Panc1 (cell line): ENCODE measurements at regions not wholly inside any gene's neighbourhood (a gene's known extent, or its start where the extent isn't known, plus 50 kb on each side); places are given as distances from the start of the nearest gene placed in this dataset.

Experiments
- ATAC-seq: fragments of 200-7000 bp; cut with Tn5 transposase; 2 replicates; pipeline ENCODE4 v1.9.1; 2020; ENCODE audit warnings: mild to moderate bottlenecking, moderate library complexity
- BruUV-seq: library from RNA; stranded (reverse); fragments of 400-500 nt; replicated peaks from 2 replicates; lab custom pipeline; 2021; lab: Mats Ljungman, UMichigan
- CTCF ChIA-PET: fragments of 300-600 bp; sonication (Branson Sonifier 250); formaldehyde crosslinking; loops from one replicate; lab custom pipeline; 2022; ENCODE audit warnings: antibody characterized with exemption; lab: Charles Lee
- POLR2A ChIA-PET: fragments of 300-600 bp; sonication (Branson Sonifier 250); formaldehyde crosslinking; loops from one replicate; lab custom pipeline; 2022; ENCODE audit warnings: antibody characterized with exemption; lab: Charles Lee
- DNase-seq: peaks from one replicate; pipeline ENCODE4 v3.0.0-alpha.2; 2010; ENCODE audit warnings: low read depth, low spot score
- H3K27ac ChIP-seq: 2 replicates; pipeline ENCODE4 v1.5.1; 2011; ENCODE audit warnings: mild to moderate bottlenecking, low read length, inconsistent platforms
- H3K27me3 ChIP-seq: fragments of 200-500 bp; sonication (Bioruptor generic); 2 replicates; pipeline ENCODE4 v1.6.0; 2014; ENCODE audit warnings: low read length, inconsistent platforms; ENCODE audit not compliant: control insufficient read depth, insufficient read depth
- H3K36me3 ChIP-seq: fragments of 200-500 bp; sonication (Bioruptor generic); 2 replicates; pipeline ENCODE4 v1.5.1; 2014; ENCODE audit warnings: inconsistent platforms, mild to moderate bottlenecking, low read length, moderate library complexity; ENCODE audit not compliant: control insufficient read depth, insufficient read depth
- H3K4me1 ChIP-seq: 2 replicates; pipeline ENCODE4 v1.5.1; 2011; ENCODE audit warnings: inconsistent platforms, mild to moderate bottlenecking, low read length, moderate library complexity; ENCODE audit not compliant: control insufficient read depth, insufficient read depth
- H3K4me3 ChIP-seq, 2 experiments: 2 replicates each; pipeline ENCODE4 v1.5.1; 2011 to 2012; ENCODE audit warnings: low read depth in 2 of 2, low read length in 2 of 2, mild to moderate bottlenecking in 2 of 2, inconsistent platforms in 1 of 2, moderate library complexity in 1 of 2
- H3K9me3 ChIP-seq: fragments of 200-500 bp; sonication (Bioruptor generic); 2 replicates; pipeline ENCODE4 v1.5.1; 2014; ENCODE audit warnings: low read depth, mild to moderate bottlenecking, inconsistent platforms, low read length, moderate library complexity; ENCODE audit not compliant: control insufficient read depth, insufficient read depth
- POLR2AphosphoS5 ChIP-seq: IDR thresholded peaks from 2 replicates; pipeline ENCODE4 v1.6.1; 2012; ENCODE audit warnings: mild to moderate bottlenecking, low read depth, low read length, moderate library complexity
- SIN3A ChIP-seq: IDR thresholded peaks from 2 replicates; pipeline ENCODE4 v1.6.1; 2012; ENCODE audit warnings: low read depth, mild to moderate bottlenecking, low read length, moderate library complexity, borderline replicate concordance; ENCODE audit not compliant: insufficient read depth
- TCF7L2 ChIP-seq: IDR thresholded peaks from 2 replicates; pipeline ENCODE4 v1.6.1; 2011; ENCODE audit warnings: mild to moderate bottlenecking, low read depth, low read length, inconsistent platforms
- in situ Hi-C: cut with HindIII; loops from 2 replicates; pipeline ENCODE4 v1.10.0; 2016; ENCODE audit warnings: low sequenced_read_pairs, low pct_unique_long_range_greater_than_20kb
- intact Hi-C: fragments of 100-400 bp; cut with micrococcal nuclease; formaldehyde crosslinking; loops from one replicate; pipeline ENCODE4 v1.10.0; 2022; ENCODE audit not compliant: unreplicated experiment
- TF ChIP-seq, protein P1 (sequence below): fragments of 450-650 bp; IDR thresholded peaks from 2 replicates; pipeline ENCODE4 v1.5.1; 2017; ENCODE audit warnings: mild to moderate bottlenecking
- TF ChIP-seq, protein P2 (sequence below), 2 experiments: IDR thresholded peaks; 2 replicates each; pipeline ENCODE4 v1.6.1; 2011 to 2012; ENCODE audit warnings: low read depth in 2 of 2, control low read depth in 1 of 2, low read length in 1 of 2, mild to moderate bottlenecking in 1 of 2, moderate library complexity in 1 of 2; ENCODE audit not compliant: insufficient read depth in 1 of 2

DNA sequence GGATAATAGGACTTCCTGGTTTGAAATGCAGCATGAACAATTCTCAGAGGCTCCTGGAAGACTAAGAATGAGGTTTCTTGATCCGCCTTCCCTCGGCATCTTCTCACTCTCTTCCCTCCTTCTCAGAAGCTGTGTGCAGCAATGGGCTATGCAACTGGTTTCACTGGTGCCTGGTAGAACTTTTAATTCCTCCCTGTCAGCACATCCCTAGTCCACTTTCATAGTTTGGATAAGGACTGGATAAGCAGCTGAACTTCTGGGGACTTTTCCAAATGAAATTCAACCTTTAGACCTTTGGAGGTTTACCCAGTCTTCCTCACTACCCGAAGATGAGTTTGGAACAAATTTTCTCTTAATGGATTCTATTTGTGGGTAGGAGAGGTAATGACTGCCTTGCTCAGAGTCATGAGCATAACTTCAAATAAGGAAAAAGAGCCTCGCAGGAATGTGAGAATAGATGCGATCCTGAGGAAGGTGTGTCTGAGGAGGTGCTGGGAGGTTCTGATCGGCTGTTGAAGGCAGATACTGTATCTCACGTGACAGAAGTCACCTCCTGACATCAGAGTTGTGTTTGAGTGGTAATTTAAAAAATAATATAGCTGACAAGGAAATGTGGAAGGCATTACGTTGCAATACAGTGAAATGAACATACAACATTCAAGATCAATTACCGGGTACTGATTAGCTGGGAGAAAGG is 56.0 kb upstream of the HAND2 start:
- no peaks in the 10 kb centered on the region for H3K4me1 ChIP-seq
- in situ Hi-C loops: no loop called here
- no TSS peak for BruUV-seq
- intact Hi-C loops: no loop called here
- no peak overlapping the region for H3K4me3 ChIP-seq
- H3K36me3 ChIP-seq: no peaks in the 10 kb centered on the region
- TF ChIP-seq TCF7L2 (no peak), POLR2AphosphoS5 (no peak), SIN3A (no peak)
- TF ChIP-seq, protein P1, sequence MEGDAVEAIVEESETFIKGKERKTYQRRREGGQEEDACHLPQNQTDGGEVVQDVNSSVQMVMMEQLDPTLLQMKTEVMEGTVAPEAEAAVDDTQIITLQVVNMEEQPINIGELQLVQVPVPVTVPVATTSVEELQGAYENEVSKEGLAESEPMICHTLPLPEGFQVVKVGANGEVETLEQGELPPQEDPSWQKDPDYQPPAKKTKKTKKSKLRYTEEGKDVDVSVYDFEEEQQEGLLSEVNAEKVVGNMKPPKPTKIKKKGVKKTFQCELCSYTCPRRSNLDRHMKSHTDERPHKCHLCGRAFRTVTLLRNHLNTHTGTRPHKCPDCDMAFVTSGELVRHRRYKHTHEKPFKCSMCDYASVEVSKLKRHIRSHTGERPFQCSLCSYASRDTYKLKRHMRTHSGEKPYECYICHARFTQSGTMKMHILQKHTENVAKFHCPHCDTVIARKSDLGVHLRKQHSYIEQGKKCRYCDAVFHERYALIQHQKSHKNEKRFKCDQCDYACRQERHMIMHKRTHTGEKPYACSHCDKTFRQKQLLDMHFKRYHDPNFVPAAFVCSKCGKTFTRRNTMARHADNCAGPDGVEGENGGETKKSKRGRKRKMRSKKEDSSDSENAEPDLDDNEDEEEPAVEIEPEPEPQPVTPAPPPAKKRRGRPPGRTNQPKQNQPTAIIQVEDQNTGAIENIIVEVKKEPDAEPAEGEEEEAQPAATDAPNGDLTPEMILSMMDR: no peak
- TF ChIP-seq, protein P2, sequence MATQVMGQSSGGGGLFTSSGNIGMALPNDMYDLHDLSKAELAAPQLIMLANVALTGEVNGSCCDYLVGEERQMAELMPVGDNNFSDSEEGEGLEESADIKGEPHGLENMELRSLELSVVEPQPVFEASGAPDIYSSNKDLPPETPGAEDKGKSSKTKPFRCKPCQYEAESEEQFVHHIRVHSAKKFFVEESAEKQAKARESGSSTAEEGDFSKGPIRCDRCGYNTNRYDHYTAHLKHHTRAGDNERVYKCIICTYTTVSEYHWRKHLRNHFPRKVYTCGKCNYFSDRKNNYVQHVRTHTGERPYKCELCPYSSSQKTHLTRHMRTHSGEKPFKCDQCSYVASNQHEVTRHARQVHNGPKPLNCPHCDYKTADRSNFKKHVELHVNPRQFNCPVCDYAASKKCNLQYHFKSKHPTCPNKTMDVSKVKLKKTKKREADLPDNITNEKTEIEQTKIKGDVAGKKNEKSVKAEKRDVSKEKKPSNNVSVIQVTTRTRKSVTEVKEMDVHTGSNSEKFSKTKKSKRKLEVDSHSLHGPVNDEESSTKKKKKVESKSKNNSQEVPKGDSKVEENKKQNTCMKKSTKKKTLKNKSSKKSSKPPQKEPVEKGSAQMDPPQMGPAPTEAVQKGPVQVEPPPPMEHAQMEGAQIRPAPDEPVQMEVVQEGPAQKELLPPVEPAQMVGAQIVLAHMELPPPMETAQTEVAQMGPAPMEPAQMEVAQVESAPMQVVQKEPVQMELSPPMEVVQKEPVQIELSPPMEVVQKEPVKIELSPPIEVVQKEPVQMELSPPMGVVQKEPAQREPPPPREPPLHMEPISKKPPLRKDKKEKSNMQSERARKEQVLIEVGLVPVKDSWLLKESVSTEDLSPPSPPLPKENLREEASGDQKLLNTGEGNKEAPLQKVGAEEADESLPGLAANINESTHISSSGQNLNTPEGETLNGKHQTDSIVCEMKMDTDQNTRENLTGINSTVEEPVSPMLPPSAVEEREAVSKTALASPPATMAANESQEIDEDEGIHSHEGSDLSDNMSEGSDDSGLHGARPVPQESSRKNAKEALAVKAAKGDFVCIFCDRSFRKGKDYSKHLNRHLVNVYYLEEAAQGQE (IDR thresholded peaks at IDR 0.05; ENCODE audit: insufficient read depth in 1 of 2, low read depth in 2 of 2, low read length in 1 of 2): no peak
- DNase-seq: no peak
- H3K27me3 ChIP-seq: no peaks in the 10 kb centered on the region
- no peak overlapping the region for H3K27ac ChIP-seq
- CTCF ChIA-PET: no interaction called here
- ATAC-seq: no peak
- POLR2A ChIA-PET: no interaction called here
- H3K9me3 ChIP-seq: no peaks in the 10 kb centered on the region

DNA sequence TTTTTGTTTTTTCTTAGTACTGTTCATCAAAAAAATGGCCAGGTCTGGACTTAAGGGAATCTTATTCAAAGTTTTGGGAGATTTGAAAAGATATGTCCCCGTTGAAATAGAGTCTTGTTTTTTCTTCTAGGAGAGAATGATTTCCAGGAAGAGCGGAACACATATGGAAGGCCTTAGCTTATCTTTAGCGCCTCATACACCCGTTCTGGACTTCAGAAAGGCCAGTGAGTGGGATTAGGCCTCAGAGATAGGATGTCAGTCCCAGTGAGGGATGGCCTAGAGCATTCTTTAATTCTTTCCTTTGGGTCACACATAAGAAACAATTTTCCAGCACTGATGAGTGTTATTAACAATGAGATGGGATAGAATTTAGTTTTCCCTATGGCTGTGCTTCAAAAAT is 54.5 kb upstream of the HAND2 start:
- Histone ChIP-seq H3K9me3 (no peaks in the 10 kb centered on the region), H3K4me1 (no peaks in the 10 kb centered on the region), H3K27ac (no peak overlapping the region), H3K4me3 (no peak overlapping the region), H3K36me3 (no peaks in the 10 kb centered on the region), H3K27me3 (no peaks in the 10 kb centered on the region)
- BruUV-seq: no TSS peak
- POLR2A ChIA-PET: interaction anchor here (0.7 kb wide), 1 partner anchor 609 kb away, joined by 10 read pairs; no protein-coding TSS in a partner anchor
- CTCF ChIA-PET: no interaction called here
- DNase-seq (no peak), ATAC-seq (no peak)
- intact Hi-C loops: no loop called here
- in situ Hi-C loops: no loop called here
- TF ChIP-seq TCF7L2 (no peak), SIN3A (no peak), POLR2AphosphoS5 (no peak)
- TF ChIP-seq, protein P1: no peak
- TF ChIP-seq, protein P2 (IDR thresholded peaks at IDR 0.05; ENCODE audit: insufficient read depth in 1 of 2, low read depth in 2 of 2, low read length in 1 of 2): no peak
